HG02588 (cell line): ENCODE measurements at regions not wholly inside any gene's neighbourhood (a gene's known extent, or its start where the extent isn't known, plus 50 kb on each side); places are given as distances from the start of the nearest gene placed in this dataset.
A peak's percentile ranks its signal among the peaks of the same experiment; 100 is the strongest.

Experiments
- ATAC-seq: cut with Tn5 transposase; IDR thresholded peaks from one replicate; pipeline ENCODE4 v1.9.1; 2021; ENCODE audit warnings: mild to moderate bottlenecking, moderate library complexity; ENCODE audit not compliant: unreplicated experiment

GRCh38 chr13:84272877-84273562, 390.7 kb upstream of the SLITRK1 start:
- no peak for ATAC-seq

GRCh38 chr13:84265257-84265764, 383.0 kb upstream of the SLITRK1 start:
- ATAC-seq = no peak

- ATAC-seq = no peak
These were observed 381.2 kb upstream of the SLITRK1 start for GRCh38 chr13:84263354-84264069.

- ATAC-seq = no peak
These were observed 373.0 kb upstream of the SLITRK1 start for GRCh38 chr13:84255226-84255797.

GRCh38 chr13:84249463-84249862, 367.2 kb upstream of the SLITRK1 start:
- ATAC-seq = no peak

GRCh38 chr13:84243340-84243739, 361.1 kb upstream of the SLITRK1 start:
- no peak for ATAC-seq

GRCh38 chr13:84239032-84239431, 356.8 kb upstream of the SLITRK1 start:
- ATAC-seq = no peak

- ATAC-seq = no peak
These were observed 356.1 kb upstream of the SLITRK1 start for GRCh38 chr13:84238381-84238780.

- ATAC-seq = no peak
These were observed 354.9 kb upstream of the SLITRK1 start for GRCh38 chr13:84237143-84237542.

GRCh38 chr13:84234416-84234815, 352.1 kb upstream of the SLITRK1 start:
- no peak for ATAC-seq

GRCh38 chr13:84230568-84230967, 348.3 kb upstream of the SLITRK1 start:
- ATAC-seq = no peak

- ATAC-seq = no peak
These were observed 328.8 kb upstream of the SLITRK1 start for GRCh38 chr13:84211048-84211447.

GRCh38 chr13:84208246-84208910, 326.1 kb upstream of the SLITRK1 start:
- ATAC-seq = no peak

- ATAC-seq = no peak
These were observed 325.2 kb upstream of the SLITRK1 start for GRCh38 chr13:84207509-84207908.

GRCh38 chr13:84200971-84201370, 318.7 kb upstream of the SLITRK1 start:
- no peak for ATAC-seq

- no peak for ATAC-seq
These were observed 309.9 kb upstream of the SLITRK1 start for GRCh38 chr13:84192125-84192524.

- ATAC-seq = no peak
These were observed 308.9 kb upstream of the SLITRK1 start for GRCh38 chr13:84191139-84191538.

- no peak for ATAC-seq
These were observed 305.4 kb upstream of the SLITRK1 start for GRCh38 chr13:84187626-84188025.

GRCh38 chr13:84139561-84140158, 257.4 kb upstream of the SLITRK1 start:
- no peak for ATAC-seq

GRCh38 chr13:84137292-84137691, 255.0 kb upstream of the SLITRK1 start:
- peak; percentile 100 for ATAC-seq

GRCh38 chr13:84136582-84136981, 254.3 kb upstream of the SLITRK1 start:
- ATAC-seq = no peak
